Smooth muscle cell of the brain vasculature (primary cell): ENCODE measurements at regions not wholly inside any gene's neighbourhood (a gene's known extent, or its start where the extent isn't known, plus 50 kb on each side); places are given as distances from the start of the nearest gene placed in this dataset.

ENCODE experiments used
- DNase-seq: peaks from one replicate; pipeline ENCODE4 v3.0.0-alpha.2; 2012; ENCODE audit warnings: low read depth, low spot score

DNA sequence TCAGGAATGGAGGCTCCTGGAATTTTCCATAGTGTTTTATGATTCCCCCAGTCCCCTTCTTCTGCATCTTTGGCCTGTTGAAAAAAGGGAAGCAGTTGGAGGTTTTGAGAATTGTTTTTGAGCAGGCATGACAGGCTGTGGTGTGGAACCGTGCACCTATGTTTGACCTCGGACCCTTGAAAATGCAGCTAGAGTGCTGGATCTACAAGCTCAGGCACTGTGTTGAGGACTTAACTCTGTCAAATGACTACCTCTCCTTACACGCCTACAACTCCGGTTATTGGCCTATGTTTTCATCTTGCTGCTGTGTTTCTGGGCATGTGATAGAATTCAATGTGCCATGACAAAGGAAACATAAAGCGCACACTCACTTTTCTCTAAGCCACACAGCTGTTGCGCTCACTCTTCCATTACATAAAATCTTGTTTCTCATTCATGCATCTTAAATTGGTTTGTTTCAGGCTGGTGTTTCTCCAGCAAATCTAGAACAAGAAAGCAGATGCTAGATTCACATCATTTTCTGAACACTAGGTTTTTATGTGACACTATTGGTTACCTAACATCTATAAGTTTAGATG is 616.6 kb downstream of the FGF9 start:
- no peak for DNase-seq

DNA sequence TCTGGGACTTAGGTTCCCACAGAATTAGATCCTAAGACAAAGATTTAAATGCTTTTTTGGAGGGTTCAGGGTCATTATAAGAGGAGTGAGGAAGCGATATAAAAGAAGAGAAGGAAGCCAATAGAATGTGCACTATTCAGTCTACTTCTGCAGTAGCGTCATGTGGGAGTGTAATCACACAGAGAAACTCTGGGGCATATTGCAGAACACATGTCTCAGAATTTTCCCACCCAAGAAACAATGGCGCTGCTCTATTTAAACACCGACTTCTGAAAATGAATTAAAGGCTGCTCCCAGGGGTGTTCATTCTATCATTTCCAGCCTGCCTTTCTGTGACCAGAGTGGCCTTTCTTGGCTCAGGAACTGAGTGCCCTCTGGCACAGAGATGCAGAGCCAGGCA is 617.6 kb downstream of the FGF9 start:
- no peak for DNase-seq

DNA sequence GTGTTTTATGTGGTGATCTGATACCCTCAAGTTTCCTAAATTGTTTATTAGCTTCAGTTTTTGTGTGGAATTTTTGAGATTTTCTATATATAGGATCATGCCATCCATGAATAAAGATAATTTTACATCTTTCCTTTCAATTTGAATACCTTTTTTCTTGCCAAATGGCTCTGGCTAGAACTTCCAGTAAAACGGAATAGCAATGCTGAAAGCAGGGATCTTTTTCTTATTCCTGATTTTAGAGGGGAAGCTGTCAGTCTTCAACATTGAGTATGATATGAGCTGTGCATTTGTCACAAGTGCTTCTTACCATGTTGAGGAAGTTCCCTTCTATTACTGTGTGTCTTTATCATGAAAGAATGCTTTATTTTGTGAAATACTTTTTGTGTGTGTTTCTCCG is 618.8 kb downstream of the FGF9 start:
- DNase-seq, result no peak

DNA sequence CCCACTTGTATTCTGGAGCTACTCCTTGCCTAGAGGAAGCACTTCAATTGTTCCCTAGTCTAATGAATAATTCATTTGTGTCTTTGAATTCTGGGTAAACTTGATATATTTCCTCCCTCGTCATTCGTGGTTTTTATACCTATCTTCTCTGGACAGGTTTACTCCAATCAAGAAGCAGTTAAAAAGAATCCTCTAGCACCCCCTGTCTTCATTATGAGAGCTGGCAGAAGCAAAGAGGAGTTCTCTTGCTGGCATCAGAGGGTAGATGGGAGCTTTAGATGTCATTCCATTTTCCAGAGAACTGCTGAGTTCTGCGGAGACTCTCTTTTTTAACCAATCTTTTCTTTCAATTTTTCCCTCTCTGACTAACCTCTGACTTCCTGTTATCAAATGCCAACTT is 627.7 kb downstream of the FGF9 start:
- no peak for DNase-seq

DNA sequence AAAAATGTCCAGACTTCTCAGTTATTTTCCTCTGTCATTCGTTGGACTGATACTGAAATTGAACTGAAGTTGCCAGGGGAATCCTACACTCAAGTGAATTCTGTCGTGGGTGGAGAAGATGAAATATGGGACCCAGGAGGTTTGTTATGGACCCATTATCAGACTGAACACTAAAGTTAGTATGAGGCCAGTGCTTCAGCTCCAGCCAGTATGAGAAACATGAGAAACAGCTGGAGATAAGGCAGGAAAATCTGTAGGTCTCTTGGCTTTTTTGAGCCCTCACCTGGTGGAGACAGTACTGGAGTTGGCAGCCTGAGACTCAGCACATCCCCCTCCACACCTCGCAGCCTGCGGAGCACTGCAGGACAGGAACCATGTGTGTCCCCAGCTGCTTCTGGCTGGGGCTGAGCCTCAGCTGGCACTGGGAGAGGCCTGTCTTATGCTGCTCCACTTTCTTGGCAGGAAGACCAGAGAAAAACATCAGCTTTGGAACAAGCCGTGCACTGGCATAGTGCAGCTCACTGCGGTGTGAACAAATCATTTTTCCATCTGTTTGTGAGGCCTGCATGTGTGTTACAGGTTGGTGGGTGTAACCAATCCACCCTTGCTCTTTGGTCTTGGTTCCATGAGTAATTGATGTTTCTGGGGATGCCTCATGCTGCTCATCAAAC is 641.0 kb downstream of the FGF9 start:
- no peak for DNase-seq

DNA sequence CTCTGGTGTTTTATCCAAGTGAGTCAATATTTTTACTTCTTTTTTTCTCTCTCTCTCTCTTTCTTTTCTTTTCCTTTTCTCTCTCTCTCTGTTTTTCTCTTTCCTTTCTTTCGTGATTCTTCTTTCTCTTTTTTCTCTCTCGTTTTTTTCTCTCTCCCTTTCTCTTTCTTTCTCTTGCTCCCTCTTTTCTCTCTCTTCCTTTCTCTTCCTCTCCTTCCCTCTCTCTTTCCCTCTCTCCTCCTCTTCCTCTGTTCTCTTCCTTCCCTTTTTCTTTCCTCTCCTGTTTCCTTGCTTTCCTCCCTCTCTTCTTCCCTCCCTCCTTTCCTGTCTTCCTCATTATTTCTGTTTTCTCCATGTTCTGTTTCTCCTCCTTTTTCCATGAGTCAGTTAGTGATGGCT is 641.5 kb downstream of the FGF9 start:
- no peak for DNase-seq

DNA sequence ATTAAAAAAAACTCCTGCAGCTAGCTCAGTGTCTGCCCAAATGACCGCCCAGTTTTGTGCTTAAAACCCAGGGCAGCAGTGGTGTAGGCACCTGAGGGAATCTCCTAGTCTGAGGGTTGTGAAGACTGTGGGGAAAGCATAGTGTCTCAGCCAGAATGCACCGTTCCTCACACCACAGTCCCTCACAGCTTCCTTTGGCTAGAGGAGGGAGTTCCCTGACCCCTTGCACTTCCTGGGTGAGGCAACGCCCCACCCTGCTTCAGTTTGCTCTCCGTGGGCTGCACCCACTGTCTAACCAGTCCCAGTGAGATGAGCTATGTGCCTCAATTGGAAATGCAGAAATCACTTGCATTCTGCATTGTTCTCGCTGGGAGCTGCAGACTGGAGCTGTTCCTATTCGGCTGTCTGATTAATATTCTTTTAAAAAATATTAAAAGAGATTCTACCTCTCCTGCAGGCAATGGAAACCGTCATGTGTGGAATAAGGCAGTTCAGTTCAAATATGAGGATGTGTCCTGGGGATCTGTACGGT is 645.7 kb downstream of the FGF9 start:
- no peak for DNase-seq

DNA sequence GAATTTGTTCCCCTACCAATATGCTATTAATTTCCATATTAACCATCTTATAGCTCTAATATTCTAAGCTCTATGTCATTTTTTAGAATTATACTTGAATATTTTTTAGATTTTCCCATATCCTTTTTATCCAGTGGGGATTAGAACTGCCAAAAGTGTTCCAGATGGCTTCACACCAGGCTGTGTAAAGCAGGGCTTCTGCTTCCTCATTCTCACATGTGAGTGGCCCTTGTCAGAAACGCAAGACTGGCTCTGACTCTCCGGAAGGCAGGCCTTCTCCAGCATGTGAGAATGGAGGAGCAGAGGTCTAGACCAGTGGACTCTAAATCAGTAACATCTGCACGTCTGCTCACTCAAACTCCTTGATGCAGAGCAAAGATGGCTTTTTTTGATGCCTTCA is 650.1 kb downstream of the FGF9 start:
- no peak for DNase-seq

DNA sequence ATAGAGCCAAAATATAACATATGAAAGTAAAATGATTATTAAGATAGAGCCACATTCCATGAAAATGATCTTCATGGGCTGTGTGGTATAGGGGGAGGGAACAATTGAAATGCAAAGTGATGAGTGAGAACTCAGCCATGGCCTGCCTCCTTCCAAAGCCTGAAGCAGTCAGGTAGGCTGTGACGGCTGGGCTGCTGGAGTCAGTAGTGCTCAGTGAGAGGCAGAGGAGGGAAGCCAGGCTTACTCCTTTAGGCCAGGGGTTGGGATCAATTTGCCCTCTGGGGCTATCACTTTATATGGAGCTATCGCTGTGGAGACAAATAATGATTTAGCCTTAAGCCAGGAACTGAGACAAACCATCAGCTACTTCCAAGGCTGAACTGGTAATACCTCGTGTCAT is 654.9 kb downstream of the FGF9 start:
- DNase-seq, result no peak

DNA sequence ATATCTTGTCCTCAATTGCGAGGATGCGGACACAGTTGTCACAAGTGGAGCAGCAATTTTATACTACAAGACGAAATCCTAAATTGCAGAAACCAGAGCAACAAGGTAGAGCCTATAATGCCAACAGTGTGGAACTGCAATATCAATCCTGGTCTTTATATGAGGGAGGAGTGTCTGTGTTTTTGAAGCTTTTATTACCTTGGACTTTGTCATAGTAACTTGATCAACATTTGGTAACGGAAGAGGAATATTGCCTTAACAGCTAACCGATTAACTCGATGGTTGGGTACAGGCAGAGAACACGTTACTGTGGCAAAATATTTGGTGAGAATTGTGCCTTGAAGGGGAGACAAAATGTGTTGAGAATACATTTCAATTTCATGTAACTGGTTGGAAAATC is 661.5 kb downstream of the FGF9 start:
- no peak for DNase-seq

DNA sequence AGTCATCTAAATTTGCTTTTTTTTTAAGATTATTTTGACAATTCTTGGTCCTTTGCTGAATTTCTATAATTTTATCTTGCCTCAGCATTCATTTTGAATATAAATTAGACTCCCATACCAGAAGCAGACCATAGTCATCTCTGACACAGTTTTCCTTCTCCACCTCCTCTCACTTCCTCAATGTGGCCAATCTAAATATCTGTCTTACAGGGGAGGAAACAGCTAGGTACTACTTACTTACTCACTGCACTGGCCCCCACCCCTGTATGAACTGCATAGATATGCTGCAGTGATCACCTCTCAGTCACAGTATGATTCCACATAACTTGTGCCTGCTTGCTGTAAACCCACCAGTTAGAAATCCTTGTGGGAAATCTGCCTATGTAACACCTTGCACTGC is 665.6 kb downstream of the FGF9 start:
- no peak for DNase-seq

DNA sequence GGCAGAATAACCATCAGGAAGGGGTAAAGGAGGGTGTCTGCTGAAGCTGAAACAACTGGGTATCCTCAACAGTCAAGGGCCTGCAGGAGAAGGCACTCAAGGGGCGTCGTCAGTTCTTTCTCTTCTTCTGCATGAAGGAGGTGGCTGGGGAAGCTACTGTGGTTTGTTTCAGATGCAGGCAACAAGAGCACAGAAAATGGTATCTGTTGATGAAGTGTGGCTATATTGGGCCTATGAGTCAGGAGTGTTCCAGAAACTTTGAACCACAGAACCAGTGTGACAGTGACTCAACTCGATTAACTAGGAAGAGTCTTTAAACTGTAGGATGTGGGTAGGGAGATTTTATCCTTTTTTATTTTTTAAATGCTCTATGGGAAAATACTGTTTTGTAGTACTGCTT is 686.3 kb downstream of the FGF9 start:
- no peak for DNase-seq

DNA sequence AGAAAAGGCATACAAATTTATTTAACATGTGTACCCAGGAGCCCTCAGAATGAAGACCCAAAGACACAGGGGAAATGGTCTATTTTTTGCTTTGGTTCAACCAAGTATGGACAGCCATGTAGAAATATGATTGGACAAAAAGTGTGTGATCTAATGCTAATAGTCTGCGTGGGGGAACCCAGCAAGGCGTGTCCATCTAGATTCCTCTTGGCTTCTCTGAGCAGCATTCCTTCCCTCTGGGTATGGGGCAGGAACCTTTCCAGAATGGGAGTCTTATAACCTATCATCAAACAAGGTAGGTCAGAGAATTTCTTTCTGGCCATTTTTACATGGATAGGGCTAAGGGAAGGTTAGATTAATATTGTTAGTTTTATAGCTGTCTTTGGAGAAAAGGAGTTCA is 698.2 kb downstream of the FGF9 start:
- no peak for DNase-seq

DNA sequence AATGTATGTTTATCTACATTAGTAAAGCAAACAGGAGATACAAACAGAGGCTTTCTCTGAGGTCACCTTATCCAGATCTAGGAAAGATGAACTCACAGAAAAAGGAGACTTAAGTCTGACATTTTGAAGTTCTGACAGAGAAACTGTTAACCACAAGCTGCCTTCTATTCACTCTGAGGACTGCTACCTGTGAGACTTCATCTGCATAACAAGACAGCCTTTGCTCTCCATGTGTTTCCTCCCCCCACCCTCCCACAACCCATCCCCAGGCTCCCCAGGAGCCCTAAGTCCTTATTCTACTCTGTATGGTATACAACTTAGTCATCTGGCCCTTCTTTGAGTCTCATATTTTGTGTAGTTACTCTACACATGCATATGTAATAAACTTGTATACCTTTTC is 699.0 kb downstream of the FGF9 start:
- DNase-seq, result no peak

DNA sequence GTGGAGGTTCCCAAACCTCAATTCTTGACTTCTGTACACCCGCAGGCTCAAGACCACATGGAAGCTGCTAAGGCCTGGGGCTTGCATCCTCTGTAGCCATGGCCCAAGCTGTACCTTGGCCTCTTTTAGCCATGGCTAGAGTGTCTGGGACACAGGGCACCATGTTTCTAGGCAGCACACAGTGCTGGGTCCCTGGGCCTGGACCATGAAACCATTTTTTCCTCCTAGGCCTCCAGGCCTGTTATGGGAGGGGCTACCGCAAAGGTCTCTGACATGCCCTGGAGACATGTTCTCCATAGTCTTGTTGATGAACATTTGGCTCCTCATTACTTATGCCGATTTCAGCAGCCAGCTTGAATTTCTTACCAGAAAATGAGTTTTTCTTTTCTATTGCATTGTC is 701.4 kb downstream of the FGF9 start:
- DNase-seq, result no peak

DNA sequence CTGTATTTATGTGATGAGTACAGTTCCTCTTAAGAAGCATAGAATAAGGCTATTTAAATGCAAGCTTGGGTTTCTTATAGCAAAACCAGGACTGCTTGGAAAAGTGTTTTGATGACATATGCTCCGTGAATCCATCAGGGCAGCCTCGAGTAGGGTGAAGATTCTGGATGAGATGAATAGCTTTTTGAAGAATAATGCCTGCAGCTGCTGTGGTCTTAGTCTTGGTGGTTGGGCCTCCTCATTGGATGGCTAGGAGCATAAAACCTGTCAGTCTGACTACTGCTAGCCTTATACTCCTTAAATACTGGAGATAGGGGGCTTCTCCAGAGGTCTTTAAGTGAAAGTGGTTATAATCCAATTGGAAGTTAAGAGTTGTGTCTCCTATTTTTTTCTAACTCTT is 704.3 kb downstream of the FGF9 start:
- DNase-seq, result no peak

DNA sequence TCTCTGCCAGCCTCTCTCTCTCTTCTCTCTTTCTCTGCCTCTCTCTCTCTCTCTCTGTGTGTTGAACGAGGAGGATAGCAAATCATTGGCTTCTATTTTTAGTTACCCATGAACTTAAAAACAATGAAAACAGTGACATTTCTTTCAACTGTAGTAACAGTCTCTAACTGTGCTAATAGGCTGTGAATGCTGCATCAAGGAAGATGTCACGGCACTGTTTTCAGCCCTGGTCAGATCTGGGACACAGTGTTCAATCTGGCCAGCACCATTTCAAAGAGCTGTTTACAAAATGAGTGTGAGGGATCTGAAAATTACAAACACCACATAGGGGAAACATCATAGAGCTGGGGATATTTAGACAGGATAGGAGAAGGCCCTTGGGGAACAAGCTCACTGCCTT is 717.0 kb downstream of the FGF9 start:
- DNase-seq, result no peak

DNA sequence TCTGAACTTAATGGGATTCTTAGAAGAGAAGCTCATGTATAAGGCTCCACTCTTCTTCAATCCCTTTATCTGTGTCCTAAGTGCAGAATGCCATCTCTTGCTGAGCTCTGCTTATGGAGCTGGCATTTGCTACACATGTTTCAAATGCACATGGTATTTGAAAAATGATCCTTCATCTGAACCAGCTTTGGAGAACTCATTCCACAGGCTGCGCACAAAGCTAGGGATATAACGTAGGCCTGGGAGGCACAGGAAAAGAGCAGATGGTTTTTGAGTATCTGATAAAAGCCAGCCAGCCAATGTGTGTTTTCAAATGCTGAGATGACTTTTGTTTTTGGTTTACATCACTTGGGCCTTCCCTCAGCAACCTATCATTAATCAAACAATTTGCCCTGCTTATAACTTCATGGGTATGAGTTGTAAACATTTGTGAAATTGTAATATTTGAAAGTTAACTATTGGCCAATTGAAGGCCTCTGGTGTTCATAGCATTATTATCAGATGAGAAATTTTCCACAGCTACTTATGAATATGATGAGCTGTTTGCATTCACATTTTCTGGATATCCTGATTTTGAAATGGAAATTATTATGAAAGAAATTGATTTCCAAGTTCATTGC is 729.0 kb downstream of the FGF9 start:
- no peak for DNase-seq

DNA sequence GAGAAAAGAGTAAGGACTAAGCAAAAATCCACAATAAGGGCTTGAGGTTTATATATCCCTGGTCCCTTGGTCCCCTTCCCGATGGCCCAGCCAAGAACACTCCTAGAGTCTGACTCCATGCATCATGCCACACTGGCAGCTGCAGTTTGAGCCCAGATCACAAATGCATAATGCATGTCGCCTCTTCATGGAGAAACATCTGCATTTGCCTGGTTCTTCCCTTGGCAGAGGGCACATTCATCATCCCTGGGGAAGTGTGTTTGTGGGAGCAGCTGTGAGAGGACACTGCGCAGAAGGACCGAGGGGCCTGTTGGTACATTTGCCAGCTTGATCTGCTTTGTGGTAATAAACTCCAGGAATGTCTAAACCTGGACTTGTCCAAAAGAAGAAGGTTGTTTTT is 731.8 kb downstream of the FGF9 start:
- no peak for DNase-seq

DNA sequence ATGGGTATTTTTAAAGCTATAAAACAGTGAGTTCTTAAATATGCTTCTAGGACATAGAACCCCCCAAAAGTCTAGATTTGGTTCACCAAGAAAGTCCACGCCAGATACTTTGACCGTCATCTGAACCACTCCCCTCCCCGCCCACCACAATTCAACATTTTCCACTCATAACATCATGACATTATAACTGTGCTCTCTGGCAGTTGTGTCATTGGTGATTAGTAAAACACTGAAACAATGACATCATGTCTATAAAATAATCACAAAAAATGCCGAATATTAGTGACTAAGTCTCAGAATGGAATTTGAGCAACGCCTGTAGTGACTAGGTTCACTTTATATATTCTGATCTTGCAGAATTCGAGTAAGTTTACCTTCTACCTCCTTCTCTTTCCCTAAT is 732.3 kb downstream of the FGF9 start:
- DNase-seq, result no peak

DNA sequence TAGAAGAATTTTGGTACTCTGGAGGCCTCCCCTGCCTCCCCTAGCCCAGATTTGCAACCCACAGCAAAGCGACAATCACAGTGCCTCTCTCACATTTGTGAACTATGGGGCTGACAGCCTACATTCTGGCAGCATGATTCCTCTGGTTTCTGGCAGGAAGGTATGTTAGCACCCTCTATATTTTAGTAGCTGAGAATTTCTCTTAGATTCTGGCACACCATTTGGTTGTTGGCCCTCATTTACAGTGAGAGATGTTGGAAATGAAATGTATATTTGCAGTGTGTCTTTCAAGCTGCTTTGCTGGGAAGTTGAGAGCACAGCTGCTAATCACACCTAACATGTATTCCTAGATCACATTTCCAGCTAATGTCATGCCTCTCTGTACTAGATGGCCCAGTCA is 735.0 kb downstream of the FGF9 start:
- no peak for DNase-seq

DNA sequence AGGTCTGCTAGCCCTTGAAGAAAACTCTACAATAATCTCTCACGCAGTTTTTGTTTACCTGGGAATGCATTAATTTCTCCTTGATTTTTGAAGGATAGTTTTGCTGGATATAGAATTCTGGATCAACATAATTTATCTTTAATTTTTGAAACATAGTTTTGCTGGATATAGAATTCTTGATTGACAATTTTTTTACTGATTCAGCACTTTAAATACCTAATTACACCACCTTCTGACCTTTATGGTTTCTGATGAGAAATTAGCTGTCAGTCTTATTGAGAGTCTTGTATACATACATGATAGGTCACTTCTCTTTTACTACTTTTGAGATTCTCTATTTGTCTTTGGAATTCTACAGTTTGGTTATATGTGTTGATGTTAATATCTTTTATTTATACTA is 741.6 kb downstream of the FGF9 start:
- no peak for DNase-seq

DNA sequence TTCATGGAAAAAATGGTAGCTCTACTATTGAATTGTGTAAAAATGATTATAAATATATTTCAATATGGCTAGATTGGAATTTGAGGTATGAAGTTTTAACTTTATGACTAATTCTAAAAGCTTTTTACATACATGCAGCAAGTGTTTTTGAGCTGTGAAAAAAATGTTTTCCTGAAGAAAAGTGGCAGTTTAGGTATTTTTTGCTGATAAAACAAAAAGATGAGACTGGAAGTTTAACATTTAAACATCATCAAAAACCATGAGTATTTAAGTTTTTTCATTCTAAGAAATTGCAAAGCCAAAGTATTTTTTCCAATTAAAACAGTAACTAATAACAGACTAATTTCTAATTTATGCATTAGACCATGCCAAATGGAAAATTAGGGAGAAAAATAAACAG is 751.1 kb downstream of the FGF9 start:
- DNase-seq, result no peak
